GM12878 (cell line): ENCODE measurements at regions not wholly inside any gene's neighbourhood (a gene's known extent, or its start where the extent isn't known, plus 50 kb on each side); places are given as distances from the start of the nearest gene placed in this dataset.

Experiments
- ATAC-seq: fragments of 200-7000 bp; cut with Tn5 transposase; 3 replicates; pipeline ENCODE4 v1.9.1; 2020; ENCODE audit warnings: mild to moderate bottlenecking, moderate library complexity
- BruUV-seq: library from RNA; stranded (reverse); fragments of 400-500 nt; replicated peaks from 2 replicates; lab custom pipeline; 2021; lab: Mats Ljungman, UMichigan
- CTCF ChIA-PET: fragments of 300-600 bp; sonication (Branson Sonifier 250); formaldehyde crosslinking; extraction: SDS; loops from one replicate; lab custom pipeline; 2021; ENCODE audit warnings: inconsistent platforms; lab: Yijun Ruan, JAX
- POLR2A ChIA-PET: fragments of 350-600 bp; formaldehyde crosslinking; extraction: SDS; loops from one replicate; lab custom pipeline; 2021; ENCODE audit warnings: inconsistent platforms; lab: Charles Lee
- RAD21 ChIA-PET: fragments of 300-600 bp; sonication (Branson Sonifier 250); formaldehyde crosslinking; loops from one replicate; lab custom pipeline; 2023; ENCODE audit warnings: antibody characterized with exemption; ENCODE audit not compliant: unreplicated experiment; lab: Charles Lee
- SMC1A ChIA-PET: fragments of 300-600 bp; sonication (Branson Sonifier 250); formaldehyde crosslinking; loops from one replicate; lab custom pipeline; 2023; ENCODE audit not compliant: unreplicated experiment, uncharacterized antibody; lab: Charles Lee
- DNase-seq: peaks from one replicate; pipeline ENCODE4 v3.0.0-alpha.2; 2011; ENCODE audit warnings: low read depth, low spot score
- FAIRE-seq: peaks from 3 replicates; lab custom pipeline; 2011; peaks lifted over from hg19 to GRCh38; lab: Jason Lieb, UNC
- H2AFZ ChIP-seq: 2 replicates; pipeline ENCODE4 v1.6.0; 2011; ENCODE audit warnings: low read depth, low read length, control low read depth; ENCODE audit not compliant: control insufficient read depth
- H3K27ac ChIP-seq: 2 replicates; pipeline ENCODE4 v1.5.1; 2011; ENCODE audit warnings: control low read depth; ENCODE audit not compliant: control insufficient read depth, insufficient read depth
- H3K27me3 ChIP-seq, 2 experiments: replicated peaks in 1 of 2; 2 replicates each; pipeline versions ENCODE4 v1.6.0 to v1.6.1; 2011; ENCODE audit warnings: low read length in 1 of 2; ENCODE audit not compliant: control insufficient read depth in 2 of 2, insufficient read depth in 2 of 2
- H3K36me3 ChIP-seq, 2 experiments: 2 replicates each; pipeline ENCODE4 v1.5.1; 2011; ENCODE audit warnings: low read length in 1 of 2; ENCODE audit not compliant: control insufficient read depth in 2 of 2, insufficient read depth in 2 of 2
- H3K4me1 ChIP-seq: 2 replicates; pipeline ENCODE4 v1.6.1; 2011; ENCODE audit warnings: mild to moderate bottlenecking, low read length, moderate library complexity, mixed read lengths; ENCODE audit not compliant: control insufficient read depth, insufficient read depth
- H3K4me2 ChIP-seq: 2 replicates; pipeline ENCODE4 v1.6.0; 2011; ENCODE audit warnings: control low read depth; ENCODE audit not compliant: control insufficient read depth, insufficient read depth
- H3K4me3 ChIP-seq: fragments of 200-600 bp; sonication (generic); 2 replicates; pipeline ENCODE4 v1.5.1; 2016
- H3K79me2 ChIP-seq: 2 replicates; pipeline ENCODE4 v1.6.0; 2011; ENCODE audit warnings: low read length; ENCODE audit not compliant: control insufficient read depth, insufficient read depth
- H3K9ac ChIP-seq: 2 replicates; pipeline ENCODE4 v1.8.0; 2011; ENCODE audit warnings: low read length, control low read depth, mixed read lengths; ENCODE audit not compliant: control insufficient read depth, insufficient read depth
- H3K9me3 ChIP-seq: replicated peaks from 3 replicates; pipeline ENCODE4 v1.5.1; 2011; ENCODE audit warnings: mild to moderate bottlenecking, low read length; ENCODE audit not compliant: control insufficient read depth, insufficient read depth
- H4K20me1 ChIP-seq: 2 replicates; pipeline ENCODE4 v1.6.0; 2011; ENCODE audit not compliant: control insufficient read depth, insufficient read depth
- CBFB ChIP-seq: IDR thresholded peaks from 2 replicates; pipeline ENCODE4 v1.6.1; 2016; ENCODE audit warnings: antibody characterized with exemption, low read depth
- LARP7 ChIP-seq: fragments of 450-650 bp; IDR thresholded peaks from 2 replicates; pipeline ENCODE4 v1.6.1; 2017; ENCODE audit warnings: mild to moderate bottlenecking
- STAT3 ChIP-seq: IDR thresholded peaks from 2 replicates; pipeline ENCODE4 v1.6.1; 2011; ENCODE audit warnings: low read depth, low read length, improper control_type of control experiment
- ZNF217 ChIP-seq: fragments of 450-650 bp; IDR thresholded peaks from 2 replicates; pipeline ENCODE4 v1.6.1; 2017; ENCODE audit warnings: antibody characterized with exemption, mild to moderate bottlenecking
- ZNF622 ChIP-seq: fragments of 450-650 bp; IDR thresholded peaks from 2 replicates; pipeline ENCODE4 v1.6.1; 2017; ENCODE audit warnings: mild to moderate bottlenecking, inconsistent platforms
- WGBS: methylation state at CpG from one replicate; pipeline ENCODE4 v1.1.6; 2016; ENCODE audit warnings: low lambda C conversion rate; ENCODE audit not compliant: insufficient replicate concordance, insufficient coverage; ENCODE audit errors: missing lambda C conversion rate; 5-methylcytosine and 5-hydroxymethylcytosine counted together
- in situ Hi-C: fragments of 300-500 bp; cut with MboI; formaldehyde crosslinking; loops from 9 replicates; pipeline ENCODE4 v1.14.3; 2018; ENCODE audit warnings: mixed read lengths
- intact Hi-C: fragments of 100-400 bp; cut with micrococcal nuclease; formaldehyde crosslinking; loops from one replicate; pipeline ENCODE4 v1.14.2; 2022; ENCODE audit not compliant: unreplicated experiment
- TF ChIP-seq, protein P1 (sequence below): IDR thresholded peaks from 2 replicates; pipeline ENCODE4 v1.6.1; 2011; ENCODE audit warnings: low read depth, mild to moderate bottlenecking, low read length, moderate library complexity, borderline replicate concordance; ENCODE audit errors: extremely low read depth
- TF ChIP-seq, protein P2 (sequence below): IDR thresholded peaks from 2 replicates; pipeline ENCODE4 v1.6.1; 2012; ENCODE audit warnings: low read depth, low read length, improper control_type of control experiment
- TF ChIP-seq, protein P3 (sequence below): fragments of 450-650 bp; IDR thresholded peaks from 2 replicates; pipeline ENCODE4 v1.6.1; 2016; ENCODE audit warnings: mild to moderate bottlenecking, moderate library complexity, borderline replicate concordance
- TF ChIP-seq, protein P4 (sequence below): IDR thresholded peaks from 2 replicates; pipeline ENCODE4 v1.6.1; 2012; ENCODE audit warnings: improper control_type of control experiment, low read depth, low read length; ENCODE audit not compliant: insufficient replicate concordance
- TF ChIP-seq, protein P5 (sequence below): fragments of 150-350 bp; IDR thresholded peaks from 2 replicates; pipeline ENCODE4 v1.6.1; 2014; ENCODE audit warnings: mild to moderate bottlenecking, low read depth, low read length

DNA sequence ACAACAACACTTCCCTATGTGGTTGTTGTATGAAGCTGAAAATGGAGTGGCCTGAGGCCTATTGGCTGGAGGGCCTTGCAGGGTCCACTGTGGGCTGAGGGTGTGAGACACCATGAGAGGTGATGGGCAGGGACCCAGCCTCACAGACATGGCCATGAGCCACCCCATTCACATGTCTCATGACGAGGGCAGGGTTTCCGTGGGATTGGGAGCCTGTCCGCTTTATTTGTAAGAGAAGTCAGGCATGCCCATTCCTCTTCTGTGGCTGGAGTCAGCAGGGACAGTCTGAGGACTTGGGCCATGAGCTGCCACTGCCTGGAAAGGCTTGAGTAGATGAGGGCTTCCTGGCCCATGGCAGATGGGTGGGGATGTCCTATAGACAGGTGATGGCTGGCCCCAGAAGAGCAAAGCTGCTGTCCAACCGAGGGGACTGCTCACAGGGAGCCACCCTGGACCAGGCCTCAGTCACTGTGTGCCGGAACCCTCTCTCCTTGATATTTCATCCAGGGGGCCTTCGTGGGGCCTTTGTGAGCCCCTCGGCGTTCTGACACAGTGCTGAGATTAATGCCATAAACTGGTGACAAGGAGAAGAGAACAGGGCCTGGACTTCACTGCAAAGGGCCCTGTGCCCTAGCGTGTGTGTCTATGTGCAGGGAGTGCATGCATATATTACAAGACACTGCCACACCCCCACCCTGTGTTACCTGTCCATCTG is 971.9 kb downstream of the BRD1 start:
- POLR2A ChIA-PET, result no interaction called here
- no peak overlapping the region for H3K4me2 ChIP-seq
- no TSS peak for BruUV-seq
- FAIRE-seq (no peak), ATAC-seq (no peak), DNase-seq (no peak)
- TF ChIP-seq CBFB (no peak), ZNF217 (no peak), STAT3 (no peak), ZNF622 (no peak), LARP7 (no peak)
- TF ChIP-seq, protein P1, sequence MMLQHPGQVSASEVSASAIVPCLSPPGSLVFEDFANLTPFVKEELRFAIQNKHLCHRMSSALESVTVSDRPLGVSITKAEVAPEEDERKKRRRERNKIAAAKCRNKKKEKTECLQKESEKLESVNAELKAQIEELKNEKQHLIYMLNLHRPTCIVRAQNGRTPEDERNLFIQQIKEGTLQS, result no peak
- TF ChIP-seq, protein P2, sequence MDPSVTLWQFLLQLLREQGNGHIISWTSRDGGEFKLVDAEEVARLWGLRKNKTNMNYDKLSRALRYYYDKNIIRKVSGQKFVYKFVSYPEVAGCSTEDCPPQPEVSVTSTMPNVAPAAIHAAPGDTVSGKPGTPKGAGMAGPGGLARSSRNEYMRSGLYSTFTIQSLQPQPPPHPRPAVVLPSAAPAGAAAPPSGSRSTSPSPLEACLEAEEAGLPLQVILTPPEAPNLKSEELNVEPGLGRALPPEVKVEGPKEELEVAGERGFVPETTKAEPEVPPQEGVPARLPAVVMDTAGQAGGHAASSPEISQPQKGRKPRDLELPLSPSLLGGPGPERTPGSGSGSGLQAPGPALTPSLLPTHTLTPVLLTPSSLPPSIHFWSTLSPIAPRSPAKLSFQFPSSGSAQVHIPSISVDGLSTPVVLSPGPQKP, result no peak
- TF ChIP-seq, protein P3, sequence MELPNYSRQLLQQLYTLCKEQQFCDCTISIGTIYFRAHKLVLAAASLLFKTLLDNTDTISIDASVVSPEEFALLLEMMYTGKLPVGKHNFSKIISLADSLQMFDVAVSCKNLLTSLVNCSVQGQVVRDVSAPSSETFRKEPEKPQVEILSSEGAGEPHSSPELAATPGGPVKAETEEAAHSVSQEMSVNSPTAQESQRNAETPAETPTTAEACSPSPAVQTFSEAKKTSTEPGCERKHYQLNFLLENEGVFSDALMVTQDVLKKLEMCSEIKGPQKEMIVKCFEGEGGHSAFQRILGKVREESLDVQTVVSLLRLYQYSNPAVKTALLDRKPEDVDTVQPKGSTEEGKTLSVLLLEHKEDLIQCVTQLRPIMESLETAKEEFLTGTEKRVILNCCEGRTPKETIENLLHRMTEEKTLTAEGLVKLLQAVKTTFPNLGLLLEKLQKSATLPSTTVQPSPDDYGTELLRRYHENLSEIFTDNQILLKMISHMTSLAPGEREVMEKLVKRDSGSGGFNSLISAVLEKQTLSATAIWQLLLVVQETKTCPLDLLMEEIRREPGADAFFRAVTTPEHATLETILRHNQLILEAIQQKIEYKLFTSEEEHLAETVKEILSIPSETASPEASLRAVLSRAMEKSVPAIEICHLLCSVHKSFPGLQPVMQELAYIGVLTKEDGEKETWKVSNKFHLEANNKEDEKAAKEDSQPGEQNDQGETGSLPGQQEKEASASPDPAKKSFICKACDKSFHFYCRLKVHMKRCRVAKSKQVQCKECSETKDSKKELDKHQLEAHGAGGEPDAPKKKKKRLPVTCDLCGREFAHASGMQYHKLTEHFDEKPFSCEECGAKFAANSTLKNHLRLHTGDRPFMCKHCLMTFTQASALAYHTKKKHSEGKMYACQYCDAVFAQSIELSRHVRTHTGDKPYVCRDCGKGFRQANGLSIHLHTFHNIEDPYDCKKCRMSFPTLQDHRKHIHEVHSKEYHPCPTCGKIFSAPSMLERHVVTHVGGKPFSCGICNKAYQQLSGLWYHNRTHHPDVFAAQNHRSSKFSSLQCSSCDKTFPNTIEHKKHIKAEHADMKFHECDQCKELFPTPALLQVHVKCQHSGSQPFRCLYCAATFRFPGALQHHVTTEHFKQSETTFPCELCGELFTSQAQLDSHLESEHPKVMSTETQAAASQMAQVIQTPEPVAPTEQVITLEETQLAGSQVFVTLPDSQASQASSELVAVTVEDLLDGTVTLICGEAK, result no peak
- TF ChIP-seq, protein P4, sequence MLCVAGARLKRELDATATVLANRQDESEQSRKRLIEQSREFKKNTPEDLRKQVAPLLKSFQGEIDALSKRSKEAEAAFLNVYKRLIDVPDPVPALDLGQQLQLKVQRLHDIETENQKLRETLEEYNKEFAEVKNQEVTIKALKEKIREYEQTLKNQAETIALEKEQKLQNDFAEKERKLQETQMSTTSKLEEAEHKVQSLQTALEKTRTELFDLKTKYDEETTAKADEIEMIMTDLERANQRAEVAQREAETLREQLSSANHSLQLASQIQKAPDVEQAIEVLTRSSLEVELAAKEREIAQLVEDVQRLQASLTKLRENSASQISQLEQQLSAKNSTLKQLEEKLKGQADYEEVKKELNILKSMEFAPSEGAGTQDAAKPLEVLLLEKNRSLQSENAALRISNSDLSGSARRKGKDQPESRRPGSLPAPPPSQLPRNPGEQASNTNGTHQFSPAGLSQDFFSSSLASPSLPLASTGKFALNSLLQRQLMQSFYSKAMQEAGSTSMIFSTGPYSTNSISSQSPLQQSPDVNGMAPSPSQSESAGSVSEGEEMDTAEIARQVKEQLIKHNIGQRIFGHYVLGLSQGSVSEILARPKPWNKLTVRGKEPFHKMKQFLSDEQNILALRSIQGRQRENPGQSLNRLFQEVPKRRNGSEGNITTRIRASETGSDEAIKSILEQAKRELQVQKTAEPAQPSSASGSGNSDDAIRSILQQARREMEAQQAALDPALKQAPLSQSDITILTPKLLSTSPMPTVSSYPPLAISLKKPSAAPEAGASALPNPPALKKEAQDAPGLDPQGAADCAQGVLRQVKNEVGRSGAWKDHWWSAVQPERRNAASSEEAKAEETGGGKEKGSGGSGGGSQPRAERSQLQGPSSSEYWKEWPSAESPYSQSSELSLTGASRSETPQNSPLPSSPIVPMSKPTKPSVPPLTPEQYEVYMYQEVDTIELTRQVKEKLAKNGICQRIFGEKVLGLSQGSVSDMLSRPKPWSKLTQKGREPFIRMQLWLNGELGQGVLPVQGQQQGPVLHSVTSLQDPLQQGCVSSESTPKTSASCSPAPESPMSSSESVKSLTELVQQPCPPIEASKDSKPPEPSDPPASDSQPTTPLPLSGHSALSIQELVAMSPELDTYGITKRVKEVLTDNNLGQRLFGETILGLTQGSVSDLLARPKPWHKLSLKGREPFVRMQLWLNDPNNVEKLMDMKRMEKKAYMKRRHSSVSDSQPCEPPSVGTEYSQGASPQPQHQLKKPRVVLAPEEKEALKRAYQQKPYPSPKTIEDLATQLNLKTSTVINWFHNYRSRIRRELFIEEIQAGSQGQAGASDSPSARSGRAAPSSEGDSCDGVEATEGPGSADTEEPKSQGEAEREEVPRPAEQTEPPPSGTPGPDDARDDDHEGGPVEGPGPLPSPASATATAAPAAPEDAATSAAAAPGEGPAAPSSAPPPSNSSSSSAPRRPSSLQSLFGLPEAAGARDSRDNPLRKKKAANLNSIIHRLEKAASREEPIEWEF, result no peak
- TF ChIP-seq, protein P5, sequence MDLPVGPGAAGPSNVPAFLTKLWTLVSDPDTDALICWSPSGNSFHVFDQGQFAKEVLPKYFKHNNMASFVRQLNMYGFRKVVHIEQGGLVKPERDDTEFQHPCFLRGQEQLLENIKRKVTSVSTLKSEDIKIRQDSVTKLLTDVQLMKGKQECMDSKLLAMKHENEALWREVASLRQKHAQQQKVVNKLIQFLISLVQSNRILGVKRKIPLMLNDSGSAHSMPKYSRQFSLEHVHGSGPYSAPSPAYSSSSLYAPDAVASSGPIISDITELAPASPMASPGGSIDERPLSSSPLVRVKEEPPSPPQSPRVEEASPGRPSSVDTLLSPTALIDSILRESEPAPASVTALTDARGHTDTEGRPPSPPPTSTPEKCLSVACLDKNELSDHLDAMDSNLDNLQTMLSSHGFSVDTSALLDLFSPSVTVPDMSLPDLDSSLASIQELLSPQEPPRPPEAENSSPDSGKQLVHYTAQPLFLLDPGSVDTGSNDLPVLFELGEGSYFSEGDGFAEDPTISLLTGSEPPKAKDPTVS, result no peak
- RAD21 ChIA-PET, result no interaction called here
- 22% methylated on average over 9 of the region's 9 CpGs for WGBS
- H3K79me2 ChIP-seq, result no peaks in the 10 kb centered on the region
- H2AFZ ChIP-seq, result no peak overlapping the region
- H3K27me3 ChIP-seq, result no peaks in the 10 kb centered on the region
- H3K4me1 ChIP-seq, result no peaks in the 10 kb centered on the region
- in situ Hi-C loops (no loop called here), intact Hi-C loops (no loop called here)
- no peaks in the 10 kb centered on the region for H4K20me1 ChIP-seq
- H3K27ac ChIP-seq, result no peak overlapping the region
- CTCF ChIA-PET, result no interaction called here
- no peaks in the 10 kb centered on the region; the same call in 2 of the 3 replicates for H3K9me3 ChIP-seq
- no peak overlapping the region for H3K4me3 ChIP-seq
- H3K36me3 ChIP-seq, result no peaks in the 10 kb centered on the region
- H3K9ac ChIP-seq, result no peak overlapping the region
- SMC1A ChIA-PET, result no interaction called here
